ENCODE measurements at regions not wholly inside any gene's neighbourhood (a gene's known extent, or its start where the extent isn't known, plus 50 kb on each side); places are given as distances from the start of the nearest gene placed in this dataset.

DNA sequence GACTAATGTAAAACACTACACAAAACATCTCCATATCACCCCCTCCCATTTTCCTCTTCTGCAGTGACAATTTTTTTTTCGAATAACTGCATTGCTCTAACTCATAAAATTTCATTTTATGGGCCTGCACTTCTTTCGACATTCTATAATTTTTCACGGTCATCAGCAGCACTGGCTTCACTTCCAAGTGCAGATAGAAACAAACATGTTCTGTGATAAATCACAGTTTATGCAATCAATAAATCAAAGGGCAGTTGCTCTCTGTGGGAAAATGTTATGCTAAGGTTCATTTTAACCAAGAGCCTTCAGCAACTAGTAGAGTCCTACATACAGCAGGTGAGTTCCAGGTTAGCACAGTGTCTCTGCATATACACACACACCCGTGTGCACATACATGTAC is 100.1 kb downstream of the GPAM start:
- in situ Hi-C loops (cut with MboI; ENCODE audit: low sequenced_read_pairs, unreplicated experiment): no loop called here
- TF ChIP-seq CTCF (IDR thresholded peaks at IDR 0.05; ENCODE audit: borderline replicate concordance, control extremely low read depth, extremely low read depth, insufficient read depth, missing control alignments): no peak
- DNase-seq (ENCODE audit: low spot score): no peak

- no peak for TF ChIP-seq CTCF (IDR thresholded peaks at IDR 0.05; ENCODE audit: borderline replicate concordance, control extremely low read depth, extremely low read depth, insufficient read depth, missing control alignments)
- no peak for DNase-seq (ENCODE audit: low spot score)
- in situ Hi-C loops (cut with MboI; ENCODE audit: low sequenced_read_pairs, unreplicated experiment): no loop called here
Measured at GRCh38 chr10:112087953-112088456, 95.6 kb downstream of the GPAM start.

DNA sequence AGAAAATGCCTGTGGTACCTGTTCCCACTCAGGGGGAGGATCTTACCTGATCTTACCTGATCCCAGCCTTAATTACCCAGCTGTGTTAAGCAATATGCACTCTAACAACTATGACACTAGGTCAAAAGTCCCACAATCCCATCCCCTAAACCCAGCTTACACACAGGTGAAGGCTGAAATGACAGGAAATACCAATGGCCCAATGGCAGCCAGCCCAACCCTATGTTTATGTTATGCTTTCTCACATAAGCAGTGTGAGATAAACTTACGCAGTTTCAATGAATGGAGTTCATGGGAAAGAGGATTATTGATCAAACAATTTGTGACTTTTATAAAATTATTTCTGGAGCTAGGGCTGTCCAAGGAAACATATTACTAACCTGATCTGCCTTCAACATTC is 91.9 kb downstream of the GPAM start:
- in situ Hi-C loops (cut with MboI; ENCODE audit: low sequenced_read_pairs, unreplicated experiment): no loop called here
- TF ChIP-seq CTCF (IDR thresholded peaks at IDR 0.05; ENCODE audit: borderline replicate concordance, control extremely low read depth, extremely low read depth, insufficient read depth, missing control alignments): no peak
- DNase-seq (ENCODE audit: low spot score): no peak

DNA sequence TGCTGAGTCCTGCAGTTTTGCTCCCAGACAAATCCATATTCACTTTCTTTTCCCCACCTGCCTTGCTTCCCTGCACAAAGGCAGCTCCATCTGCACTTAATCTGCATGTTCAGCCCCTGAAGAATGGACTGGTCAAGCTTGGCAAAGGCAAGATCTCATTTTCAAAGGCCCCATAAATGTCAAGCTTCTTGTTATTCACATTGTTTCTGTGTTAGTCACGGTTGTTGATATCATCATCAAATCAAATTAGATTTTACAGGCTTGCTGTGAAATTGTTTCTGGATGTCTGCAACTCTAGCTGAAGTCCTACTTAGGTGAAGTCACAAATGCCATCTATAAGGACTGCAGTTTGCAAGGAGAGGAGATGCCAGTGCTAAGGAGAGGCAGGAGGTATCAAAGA is 91.0 kb downstream of the GPAM start:
- in situ Hi-C loops (cut with MboI; ENCODE audit: low sequenced_read_pairs, unreplicated experiment): no loop called here
- DNase-seq (ENCODE audit: low spot score): no peak
- no peak for TF ChIP-seq CTCF (IDR thresholded peaks at IDR 0.05; ENCODE audit: borderline replicate concordance, control extremely low read depth, extremely low read depth, insufficient read depth, missing control alignments)

- no peak for DNase-seq (ENCODE audit: low spot score)
- in situ Hi-C loops (cut with MboI; ENCODE audit: low sequenced_read_pairs, unreplicated experiment): no loop called here
- no peak for TF ChIP-seq CTCF (IDR thresholded peaks at IDR 0.05; ENCODE audit: borderline replicate concordance, control extremely low read depth, extremely low read depth, insufficient read depth, missing control alignments)
Measured at GRCh38 chr10:112094984-112095383, 88.6 kb downstream of the GPAM start.

GRCh38 chr10:112095731-112096130 is 87.8 kb downstream of the GPAM start:
- TF ChIP-seq CTCF (IDR thresholded peaks at IDR 0.05; ENCODE audit: borderline replicate concordance, control extremely low read depth, extremely low read depth, insufficient read depth, missing control alignments): no peak
- in situ Hi-C loops (cut with MboI; ENCODE audit: low sequenced_read_pairs, unreplicated experiment): no loop called here
- DNase-seq (ENCODE audit: low spot score): no peak

DNA sequence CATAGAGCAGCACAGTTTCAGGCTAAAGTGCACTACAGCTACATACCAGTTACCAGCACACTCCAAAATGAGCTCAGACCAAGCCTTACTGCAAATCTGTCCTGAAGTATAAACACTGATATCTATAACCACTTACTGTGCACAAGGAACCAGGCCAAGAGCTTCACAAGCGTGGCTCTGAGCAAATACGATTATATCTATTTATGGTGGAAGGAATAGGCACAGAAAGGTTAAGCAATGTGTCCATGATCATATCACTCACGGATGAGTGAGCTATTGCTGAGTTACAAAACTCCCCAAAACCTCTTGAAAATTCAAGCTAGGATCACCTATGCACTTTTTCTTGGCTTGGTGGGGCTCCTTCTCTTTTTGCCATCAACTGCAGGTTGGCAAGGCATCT is 84.9 kb downstream of the GPAM start:
- no peak for DNase-seq (ENCODE audit: low spot score)
- in situ Hi-C loops (cut with MboI; ENCODE audit: low sequenced_read_pairs, unreplicated experiment): no loop called here
- no peak for TF ChIP-seq CTCF (IDR thresholded peaks at IDR 0.05; ENCODE audit: borderline replicate concordance, control extremely low read depth, extremely low read depth, insufficient read depth, missing control alignments)

Measured in GM13976 (cell line).